CD14-positive monocyte (primary cell): ENCODE measurements at regions not wholly inside any gene's neighbourhood (a gene's known extent, or its start where the extent isn't known, plus 50 kb on each side); places are given as distances from the start of the nearest gene placed in this dataset.
"Not testable (repeated sequence)": the region's sequence is repeated elsewhere in the genome, so short reads cannot be mapped to it uniquely, and the experiment has no call there.

ENCODE experiments used
- DNase-seq, 3 donors: peaks; one replicate each; pipeline ENCODE4 v3.0.0-alpha.2; 2011 to 2022
- H2AFZ ChIP-seq: 2 replicates; pipeline ENCODE4 v1.6.0; 2012; ENCODE audit warnings: mild to moderate bottlenecking, low read depth, low read length, inconsistent platforms; ENCODE audit not compliant: insufficient read depth, poor library complexity, severe bottlenecking
- H3K27ac ChIP-seq, 2 donors: 1 replicate in 1 of 2; 2 replicates in 1 of 2; pipeline ENCODE4 v1.5.1; 2012 to 2013; ENCODE audit warnings: low read length in 2 of 2, control low read depth in 1 of 2, inconsistent platforms in 1 of 2, low read depth in 1 of 2, mild to moderate bottlenecking in 1 of 2
- H3K27me3 ChIP-seq, 2 donors: one replicate each; pipeline versions ENCODE4 v1.6.0 to v1.6.1; 2011 to 2013; ENCODE audit warnings: low read length in 2 of 2; ENCODE audit not compliant: control insufficient read depth in 2 of 2, insufficient read depth in 2 of 2
- H3K36me3 ChIP-seq, 2 donors: replicated peaks in 1 of 2; 1 replicate in 1 of 2; 2 replicates in 1 of 2; pipeline versions ENCODE4 v1.5.1 to v1.6.1; 2012 to 2013; ENCODE audit warnings: low read length in 2 of 2, control low read depth in 1 of 2, inconsistent platforms in 1 of 2, mild to moderate bottlenecking in 1 of 2; ENCODE audit not compliant: insufficient read depth in 2 of 2, control insufficient read depth in 1 of 2
- H3K4me1 ChIP-seq, 2 donors: 1 replicate in 1 of 2; 2 replicates in 1 of 2; pipeline versions ENCODE4 v1.5.1 to v1.6.1; 2012 to 2013; ENCODE audit warnings: low read length in 2 of 2, control low read depth in 1 of 2, inconsistent platforms in 1 of 2, mild to moderate bottlenecking in 1 of 2, moderate library complexity in 1 of 2; ENCODE audit not compliant: insufficient read depth in 2 of 2, control insufficient read depth in 1 of 2
- H3K4me2 ChIP-seq: replicated peaks from 2 replicates; pipeline ENCODE3; 2012; ENCODE audit warnings: low read length, moderate library complexity, mild to moderate bottlenecking; ENCODE audit not compliant: poor library complexity, severe bottlenecking; ENCODE audit errors: extremely low read depth
- H3K4me3 ChIP-seq, 3 experiments: fragments of 200-600 bp in 1 of 3; sonication (generic) in 1 of 3; replicated peaks in 1 of 3; 1 replicate in 2 of 3; 2 replicates in 1 of 3; pipeline ENCODE4 v1.5.1; 2011 to 2013; ENCODE audit warnings: low read length in 3 of 3, mild to moderate bottlenecking in 3 of 3, control low read depth in 2 of 3, low read depth in 2 of 3, inconsistent platforms in 1 of 3, moderate library complexity in 1 of 3
- H3K79me2 ChIP-seq: 2 replicates; pipeline ENCODE4 v1.6.0; 2012; ENCODE audit warnings: mild to moderate bottlenecking, control low read depth, inconsistent platforms, low read length, moderate library complexity; ENCODE audit not compliant: insufficient read depth
- H3K9ac ChIP-seq: 2 replicates; pipeline ENCODE4 v1.6.0; 2017; ENCODE audit warnings: low read length, mild to moderate bottlenecking; ENCODE audit not compliant: insufficient read depth, poor library complexity, severe bottlenecking
- H3K9me3 ChIP-seq, 2 donors: replicated peaks in 1 of 2; 1 replicate in 1 of 2; 2 replicates in 1 of 2; pipeline versions ENCODE4 v1.5.1 to v1.6.1; 2012 to 2013; ENCODE audit warnings: low read length in 2 of 2, control low read depth in 1 of 2; ENCODE audit not compliant: control insufficient read depth in 1 of 2, insufficient read depth in 1 of 2
- H4K20me1 ChIP-seq: 2 replicates; pipeline ENCODE4 v1.6.0; 2012; ENCODE audit warnings: mild to moderate bottlenecking, low read length, control low read depth, moderate library complexity; ENCODE audit not compliant: insufficient read depth
- H3K27ac Mint-ChIP-seq, 7 donors: one replicate each; pipeline ENCODE4 v1.8.0; 2020; ENCODE audit warnings: mild to moderate bottlenecking in 7 of 7, mixed read lengths in 7 of 7, moderate library complexity in 6 of 7, inconsistent platforms in 2 of 7
- H3K27me3 Mint-ChIP-seq, 3 donors: one replicate each; pipeline ENCODE4 v1.8.0; 2021 to 2022; ENCODE audit warnings: low read depth in 3 of 3, mild to moderate bottlenecking in 3 of 3, mixed read lengths in 3 of 3, moderate library complexity in 3 of 3, inconsistent platforms in 1 of 3
- H3K36me3 Mint-ChIP-seq, 2 donors: one replicate each; pipeline ENCODE4 v1.8.0; 2020; ENCODE audit warnings: mixed read lengths in 2 of 2, inconsistent platforms in 1 of 2, mild to moderate bottlenecking in 1 of 2
- H3K4me1 Mint-ChIP-seq: one replicate; pipeline ENCODE4 v1.8.0; 2020; ENCODE audit warnings: mild to moderate bottlenecking, mixed read lengths
- H3K4me3 Mint-ChIP-seq, 2 donors: one replicate each; pipeline ENCODE4 v1.8.0; 2020; ENCODE audit warnings: mild to moderate bottlenecking in 2 of 2, mixed read lengths in 2 of 2, moderate library complexity in 1 of 2
- H3K9me3 Mint-ChIP-seq, 7 donors: one replicate each; pipeline ENCODE4 v1.8.0; 2020 to 2022; ENCODE audit warnings: mixed read lengths in 7 of 7, mild to moderate bottlenecking in 6 of 7, moderate library complexity in 6 of 7, inconsistent platforms in 2 of 7
- WGBS: methylation state at CpG from one replicate; pipeline ENCODE4 v1.1.5; 2013; ENCODE audit warnings: missing lambda C conversion rate; ENCODE audit not compliant: insufficient coverage; 5-methylcytosine and 5-hydroxymethylcytosine counted together
- intact Hi-C, 2 donors: fragments of 100-400 bp; cut with micrococcal nuclease; formaldehyde crosslinking; loops; one replicate each; pipeline versions ENCODE4 v1.15.0 to v1.15.1; 2023
- TF ChIP-seq, protein P1 (sequence below): fragments of 200-600 bp; IDR thresholded peaks from one replicate; pipeline ENCODE4 v1.8.0; 2022; ENCODE audit warnings: antibody characterized with exemption, mild to moderate bottlenecking

DNA sequence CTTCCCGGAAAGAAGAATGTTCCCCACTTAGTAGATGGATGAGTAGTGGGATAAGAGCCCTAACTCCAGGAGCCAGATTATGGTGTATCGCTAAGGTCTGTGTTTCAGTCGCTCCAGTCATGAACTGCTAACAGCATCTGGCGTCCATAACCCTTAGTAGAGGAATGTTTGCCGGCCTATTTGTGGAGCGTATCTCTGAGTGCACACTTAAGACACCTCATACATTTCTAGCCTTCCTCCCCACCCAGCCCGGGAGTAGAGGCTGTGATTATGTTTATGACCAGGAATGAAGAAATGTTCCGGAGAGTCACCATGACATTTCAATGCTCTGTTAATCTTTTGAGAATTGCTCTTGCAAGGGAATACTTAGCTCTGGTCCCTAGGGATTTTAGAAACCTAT is 251.1 kb upstream of the SOX4 start:
- H3K4me3 Mint-ChIP-seq = no peak overlapping the region
- Histone ChIP-seq H3K4me2 (no peak overlapping the region), H3K9me3 (peaks cover 0 to 1% of the 10 kb centered on the region in 2 donors), H3K27me3 (no peaks in the 10 kb centered on the region), H2AFZ (no peak overlapping the region), H3K27ac (no peak overlapping the region), H3K4me3 (no peak overlapping the region), H3K9ac (no peak overlapping the region), H3K79me2 (no peaks in the 10 kb centered on the region), H3K4me1 (no peaks in the 10 kb centered on the region), H4K20me1 (no peaks in the 10 kb centered on the region), H3K36me3 (no peaks in the 10 kb centered on the region)
- H3K36me3 Mint-ChIP-seq = no peaks in the 10 kb centered on the region
- 86% methylated on average over 1 of the region's 8 CpGs for WGBS
- DNase-seq = no peak
- no peaks in the 10 kb centered on the region for H3K4me1 Mint-ChIP-seq
- peaks cover 0 to 4% (median 2%) of the 10 kb centered on the region in 7 donors for H3K9me3 Mint-ChIP-seq
- intact Hi-C loops = no loop called here
- no peak overlapping the region for H3K27ac Mint-ChIP-seq
- TF ChIP-seq, protein P1, sequence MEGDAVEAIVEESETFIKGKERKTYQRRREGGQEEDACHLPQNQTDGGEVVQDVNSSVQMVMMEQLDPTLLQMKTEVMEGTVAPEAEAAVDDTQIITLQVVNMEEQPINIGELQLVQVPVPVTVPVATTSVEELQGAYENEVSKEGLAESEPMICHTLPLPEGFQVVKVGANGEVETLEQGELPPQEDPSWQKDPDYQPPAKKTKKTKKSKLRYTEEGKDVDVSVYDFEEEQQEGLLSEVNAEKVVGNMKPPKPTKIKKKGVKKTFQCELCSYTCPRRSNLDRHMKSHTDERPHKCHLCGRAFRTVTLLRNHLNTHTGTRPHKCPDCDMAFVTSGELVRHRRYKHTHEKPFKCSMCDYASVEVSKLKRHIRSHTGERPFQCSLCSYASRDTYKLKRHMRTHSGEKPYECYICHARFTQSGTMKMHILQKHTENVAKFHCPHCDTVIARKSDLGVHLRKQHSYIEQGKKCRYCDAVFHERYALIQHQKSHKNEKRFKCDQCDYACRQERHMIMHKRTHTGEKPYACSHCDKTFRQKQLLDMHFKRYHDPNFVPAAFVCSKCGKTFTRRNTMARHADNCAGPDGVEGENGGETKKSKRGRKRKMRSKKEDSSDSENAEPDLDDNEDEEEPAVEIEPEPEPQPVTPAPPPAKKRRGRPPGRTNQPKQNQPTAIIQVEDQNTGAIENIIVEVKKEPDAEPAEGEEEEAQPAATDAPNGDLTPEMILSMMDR = no peak
- peaks cover 0 to 4% (median 2%) of the 10 kb centered on the region in 3 donors for H3K27me3 Mint-ChIP-seq

DNA sequence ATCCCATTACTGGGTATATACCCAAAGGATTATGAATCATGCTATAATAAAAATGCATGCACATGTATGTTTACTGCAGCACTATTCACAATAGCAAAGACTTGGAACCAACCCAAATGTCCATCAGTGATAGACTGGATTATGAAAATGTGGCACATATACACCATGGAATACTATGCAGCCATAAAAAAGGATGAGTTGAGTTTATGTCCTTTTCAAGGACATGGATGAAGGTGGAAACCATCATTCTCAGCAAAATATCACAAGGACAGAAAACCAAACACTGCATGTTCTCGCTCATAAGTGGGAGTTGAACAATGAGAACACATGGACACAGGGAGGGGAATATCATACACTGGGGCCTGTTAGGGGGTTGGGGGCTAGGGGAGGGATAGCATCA is 247.8 kb upstream of the SOX4 start:
- H3K27me3 ChIP-seq, H3K4me1 Mint-ChIP-seq, H3K4me3 ChIP-seq, H3K9ac ChIP-seq, intact Hi-C loops, H3K27ac Mint-ChIP-seq, H3K9me3 ChIP-seq, H2AFZ ChIP-seq, H3K4me2 ChIP-seq, H4K20me1 ChIP-seq, H3K36me3 ChIP-seq, H3K4me1 ChIP-seq, H3K79me2 ChIP-seq, H3K27ac ChIP-seq, H3K9me3 Mint-ChIP-seq, DNase-seq, H3K4me3 Mint-ChIP-seq, H3K36me3 Mint-ChIP-seq, H3K27me3 Mint-ChIP-seq: not testable (repeated sequence)
- no CpG with 5 or more reads among the region's 1 CpG for WGBS
